SK-N-SH (cell line): ENCODE measurements at regions not wholly inside any gene's neighbourhood (a gene's known extent, or its start where the extent isn't known, plus 50 kb on each side); places are given as distances from the start of the nearest gene placed in this dataset.

Experiments
- CTCF ChIA-PET: fragments of 300-600, 350-600 bp; formaldehyde crosslinking; extraction: SDS; loops from one replicate; lab custom pipeline; 2021; lab: Yijun Ruan, JAX
- POLR2A ChIA-PET: fragments of 350-600 bp; sonication (Branson Sonifier 250); formaldehyde crosslinking; extraction: SDS; loops from one replicate; lab custom pipeline; 2020; ENCODE audit warnings: antibody characterized with exemption, inconsistent platforms; lab: Yijun Ruan, JAX
- DNase-seq: peaks from one replicate; pipeline ENCODE4 v3.0.0; 2012
- H2AFZ ChIP-seq: fragments of 200-600 bp; sonication (generic); 2 replicates; pipeline ENCODE4 v1.8.1; 2016; ENCODE audit warnings: antibody characterized with exemption, mild to moderate bottlenecking, low read depth
- H3F3A ChIP-seq: fragments of 200-600 bp; sonication (generic); replicated peaks from 2 replicates; pipeline ENCODE3; 2016; ENCODE audit warnings: antibody characterized with exemption, mild to moderate bottlenecking; ENCODE audit not compliant: insufficient read depth
- H3K27ac ChIP-seq, 2 experiments: fragments of 200-500 bp in 1 of 2; fragments of 200-600 bp in 1 of 2; sonication (Bioruptor generic) in 1 of 2; sonication (generic), shearing (Covaris generic) in 1 of 2; 2 replicates each; pipeline versions ENCODE4 v1.5.1 to v1.6.1; 2014 to 2016; ENCODE audit warnings: low read depth in 2 of 2, inconsistent platforms in 1 of 2, low read length in 1 of 2, mild to moderate bottlenecking in 1 of 2, mixed read lengths in 1 of 2
- H3K27me3 ChIP-seq: fragments of 200-600 bp; sonication (generic), shearing (Covaris generic); 2 replicates; pipeline ENCODE4 v1.6.1; 2016; ENCODE audit warnings: mixed run types; ENCODE audit not compliant: insufficient read depth
- H3K36me3 ChIP-seq, 2 experiments: fragments of 200-500 bp in 1 of 2; fragments of 200-600 bp in 1 of 2; sonication (Bioruptor generic) in 1 of 2; sonication (generic) in 1 of 2; replicated peaks in 1 of 2; 2 replicates each; pipeline versions ENCODE3 to v1.5.1; 2014 to 2016; ENCODE audit warnings: low read length in 1 of 2, mild to moderate bottlenecking in 1 of 2; ENCODE audit not compliant: insufficient read depth in 2 of 2, control insufficient read depth in 1 of 2
- H3K4me1 ChIP-seq, 2 experiments: fragments of 200-500 bp in 1 of 2; fragments of 200-600 bp in 1 of 2; sonication (Bioruptor generic) in 1 of 2; sonication (generic), shearing (Covaris generic) in 1 of 2; 2 replicates each; pipeline versions ENCODE4 v1.5.1 to v1.6.1; 2014 to 2016; ENCODE audit warnings: low read depth in 1 of 2, low read length in 1 of 2, mixed run types in 1 of 2; ENCODE audit not compliant: insufficient read depth in 2 of 2, control insufficient read depth in 1 of 2
- H3K4me2 ChIP-seq: fragments of 200-600 bp; sonication (generic), shearing (Covaris generic); 2 replicates; pipeline ENCODE4 v1.6.1; 2017; ENCODE audit warnings: mixed run types
- H3K4me3 ChIP-seq, 2 experiments: fragments of 200-500 bp in 1 of 2; fragments of 200-600 bp in 1 of 2; sonication (Bioruptor generic) in 1 of 2; sonication (generic), shearing (Covaris generic) in 1 of 2; 2 replicates each; pipeline versions ENCODE4 v1.5.1 to v1.8.1; 2014 to 2016; ENCODE audit warnings: low read depth in 2 of 2, inconsistent platforms in 1 of 2, low read length in 1 of 2, mild to moderate bottlenecking in 1 of 2, mixed read lengths in 1 of 2, moderate library complexity in 1 of 2
- H3K79me2 ChIP-seq: fragments of 200-600 bp; sonication (generic); 2 replicates; pipeline ENCODE4 v1.8.1; 2017; ENCODE audit warnings: mild to moderate bottlenecking; ENCODE audit not compliant: insufficient read depth
- H3K9ac ChIP-seq: fragments of 200-600 bp; sonication (generic); 2 replicates; pipeline ENCODE4 v1.6.1; 2017; ENCODE audit warnings: mixed run types
- H3K9me2 ChIP-seq: fragments of 200-600 bp; sonication (generic); 2 replicates; pipeline ENCODE4 v1.6.1; 2017; ENCODE audit warnings: mixed run types
- H3K9me3 ChIP-seq: fragments of 200-600 bp; sonication (generic); 2 replicates; pipeline ENCODE4 v1.6.1; 2017; ENCODE audit warnings: mixed run types, mild to moderate bottlenecking, moderate library complexity
- H4K20me1 ChIP-seq: fragments of 200-600 bp; sonication (generic); 2 replicates; pipeline ENCODE4 v1.6.1; 2017; ENCODE audit warnings: mild to moderate bottlenecking, mixed run types; ENCODE audit not compliant: insufficient read depth
- CTCF ChIP-seq: fragments of 200-600 bp; sonication (generic); IDR thresholded peaks from 2 replicates; pipeline ENCODE4 v1.6.1; 2017; ENCODE audit warnings: antibody characterized with exemption, mild to moderate bottlenecking, moderate library complexity
- EP300 ChIP-seq, 2 experiments: IDR thresholded peaks; 2 replicates each; pipeline versions ENCODE4 v1.4.0 to v1.6.1; 2012; ENCODE audit warnings: borderline replicate concordance in 1 of 2, low read depth in 1 of 2, low read length in 1 of 2
- EZH2phosphoT487 ChIP-seq: fragments of 200-600 bp; sonication (generic); IDR thresholded peaks from 2 replicates; pipeline ENCODE4 v1.6.1; 2017; ENCODE audit warnings: low read depth, mixed run types, mild to moderate bottlenecking, antibody characterized with exemption, moderate library complexity, borderline replicate concordance
- FOSL2 ChIP-seq: IDR thresholded peaks from 2 replicates; pipeline ENCODE4 v1.4.0; 2012; ENCODE audit warnings: low read depth, mild to moderate bottlenecking, moderate library complexity, borderline replicate concordance
- FOXM1 ChIP-seq: IDR thresholded peaks from 2 replicates; pipeline ENCODE4 v1.4.0; 2012; ENCODE audit warnings: low read depth, mild to moderate bottlenecking
- GABPA ChIP-seq: IDR thresholded peaks from 2 replicates; pipeline ENCODE4 v1.4.0; 2012; ENCODE audit warnings: low read depth, mild to moderate bottlenecking
- IRF3 ChIP-seq: fragments of 150-350 bp; IDR thresholded peaks from 2 replicates; pipeline ENCODE4 v1.6.1; 2016; ENCODE audit warnings: mild to moderate bottlenecking, low read depth, low read length
- JUND ChIP-seq: IDR thresholded peaks from 2 replicates; pipeline ENCODE4 v1.4.0; 2012
- MXI1 ChIP-seq: IDR thresholded peaks from 2 replicates; pipeline ENCODE4 v1.6.1; 2012; ENCODE audit warnings: mild to moderate bottlenecking, low read depth, low read length, improper control_type of control experiment
- NFIC ChIP-seq: IDR thresholded peaks from 2 replicates; pipeline ENCODE4 v1.4.0; 2012; ENCODE audit warnings: borderline replicate concordance
- NRF1 ChIP-seq: IDR thresholded peaks from 2 replicates; pipeline ENCODE4 v1.6.1; 2012; ENCODE audit warnings: low read depth, mild to moderate bottlenecking, low read length
- PBX3 ChIP-seq: IDR thresholded peaks from 2 replicates; pipeline ENCODE4; 2012
- POLR2AphosphoS5 ChIP-seq: IDR thresholded peaks from 2 replicates; pipeline ENCODE4 v1.6.1; 2012; ENCODE audit warnings: low read depth, low read length
- RAD21 ChIP-seq: IDR thresholded peaks from 2 replicates; pipeline ENCODE4 v1.6.1; 2012; ENCODE audit warnings: mild to moderate bottlenecking, low read length
- RCOR1 ChIP-seq: fragments of 150-350 bp; IDR thresholded peaks from 2 replicates; pipeline ENCODE4 v1.6.1; 2017; ENCODE audit warnings: antibody characterized with exemption, low read length
- REST ChIP-seq: IDR thresholded peaks from 2 replicates; pipeline ENCODE4 v1.6.1; 2012; ENCODE audit warnings: mild to moderate bottlenecking, low read depth, low read length, moderate library complexity
- RFX5 ChIP-seq: IDR thresholded peaks from 2 replicates; pipeline ENCODE4 v1.6.1; 2012; ENCODE audit warnings: mild to moderate bottlenecking, improper control_type of control experiment, low read length
- RXRA ChIP-seq: IDR thresholded peaks from 2 replicates; pipeline ENCODE4 v1.4.0; 2012; ENCODE audit warnings: low read depth, mild to moderate bottlenecking, borderline replicate concordance
- SMC3 ChIP-seq: IDR thresholded peaks from 2 replicates; pipeline ENCODE4 v1.6.1; 2012; ENCODE audit warnings: low read depth, low read length, improper control_type of control experiment
- TEAD4 ChIP-seq: IDR thresholded peaks from 2 replicates; pipeline ENCODE4 v1.4.0; 2012; ENCODE audit warnings: mild to moderate bottlenecking, borderline replicate concordance; ENCODE audit not compliant: insufficient read depth
- WGBS: methylation state at CpG from one replicate; pipeline ENCODE4 v1.1.6; 2017; ENCODE audit warnings: low lambda C conversion rate; 5-methylcytosine and 5-hydroxymethylcytosine counted together
- TF ChIP-seq, protein P1 (sequence below): IDR thresholded peaks from 2 replicates; pipeline ENCODE4 v1.4.0; 2012; ENCODE audit warnings: low read depth, borderline replicate concordance

GRCh38 chr9:28301281-28301680, 728.0 kb upstream of the C9orf72 start:
- DNase-seq, result no peak
- ChIA-PET CTCF (no interaction called here), POLR2A (no interaction called here)
- Histone ChIP-seq H3F3A (no peaks in the 10 kb centered on the region), H3K4me1 (no peaks in the 10 kb centered on the region), H3K9ac (no peak overlapping the region), H3K27ac (no peak overlapping the region), H2AFZ (no peak overlapping the region), H3K4me3 (no peak overlapping the region), H3K4me2 (no peak overlapping the region), H3K27me3 (no peaks in the 10 kb centered on the region), H3K79me2 (no peaks in the 10 kb centered on the region), H4K20me1 (no peaks in the 10 kb centered on the region), H3K9me3 (no peaks in the 10 kb centered on the region), H3K9me2 (no peaks in the 10 kb centered on the region), H3K36me3 (no peaks in the 10 kb centered on the region)
- TF ChIP-seq EZH2phosphoT487 (no peak), EP300 (IDR thresholded peaks at IDR 0.05; ENCODE audit: borderline replicate concordance in 1 of 2, low read depth in 1 of 2, low read length in 1 of 2) (no peak), FOXM1 (no peak), RXRA (no peak), CTCF (no peak), NRF1 (no peak), RAD21 (no peak), RFX5 (no peak), MXI1 (no peak), SMC3 (no peak), TEAD4 (no peak)
- TF ChIP-seq, protein P1, sequence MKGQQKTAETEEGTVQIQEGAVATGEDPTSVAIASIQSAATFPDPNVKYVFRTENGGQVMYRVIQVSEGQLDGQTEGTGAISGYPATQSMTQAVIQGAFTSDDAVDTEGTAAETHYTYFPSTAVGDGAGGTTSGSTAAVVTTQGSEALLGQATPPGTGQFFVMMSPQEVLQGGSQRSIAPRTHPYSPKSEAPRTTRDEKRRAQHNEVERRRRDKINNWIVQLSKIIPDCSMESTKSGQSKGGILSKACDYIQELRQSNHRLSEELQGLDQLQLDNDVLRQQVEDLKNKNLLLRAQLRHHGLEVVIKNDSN, result no peak

- DNase-seq, result no peak
- Histone ChIP-seq H3F3A (no peaks in the 10 kb centered on the region), H3K9ac (no peak overlapping the region), H3K9me3 (no peaks in the 10 kb centered on the region), H3K4me2 (no peak overlapping the region), H3K4me3 (no peak overlapping the region), H2AFZ (no peak overlapping the region), H3K79me2 (no peaks in the 10 kb centered on the region), H4K20me1 (no peaks in the 10 kb centered on the region), H3K36me3 (no peaks in the 10 kb centered on the region), H3K27ac (no peak overlapping the region), H3K9me2 (no peaks in the 10 kb centered on the region), H3K4me1 (no peaks in the 10 kb centered on the region), H3K27me3 (no peaks in the 10 kb centered on the region)
- ChIA-PET CTCF (no interaction called here), POLR2A (no interaction called here)
- WGBS, result 63% methylated on average over 1 of the region's 1 CpG
- TF ChIP-seq NFIC (no peak), REST (no peak), FOSL2 (no peak), POLR2AphosphoS5 (no peak), RCOR1 (no peak), RXRA (no peak), JUND (no peak), PBX3 (no peak), IRF3 (no peak), GABPA (no peak)
- TF ChIP-seq, protein P1, result no peak
Observed at GRCh38 chr9:28317745-28318144, 744.5 kb upstream of the C9orf72 start.
